Skin of body (tissue), 1 donor: ENCODE measurements at regions not wholly inside any gene's neighbourhood (a gene's known extent, or its start where the extent isn't known, plus 50 kb on each side); places are given as distances from the start of the nearest gene placed in this dataset.
"Not testable (repeated sequence)": the region's sequence is repeated elsewhere in the genome, so short reads cannot be mapped to it uniquely, and the experiment has no call there.

ENCODE experiments used
- DNase-seq: peaks from one replicate; lab custom pipeline; 2025; lab: John Stamatoyannopoulos, UW

DNA sequence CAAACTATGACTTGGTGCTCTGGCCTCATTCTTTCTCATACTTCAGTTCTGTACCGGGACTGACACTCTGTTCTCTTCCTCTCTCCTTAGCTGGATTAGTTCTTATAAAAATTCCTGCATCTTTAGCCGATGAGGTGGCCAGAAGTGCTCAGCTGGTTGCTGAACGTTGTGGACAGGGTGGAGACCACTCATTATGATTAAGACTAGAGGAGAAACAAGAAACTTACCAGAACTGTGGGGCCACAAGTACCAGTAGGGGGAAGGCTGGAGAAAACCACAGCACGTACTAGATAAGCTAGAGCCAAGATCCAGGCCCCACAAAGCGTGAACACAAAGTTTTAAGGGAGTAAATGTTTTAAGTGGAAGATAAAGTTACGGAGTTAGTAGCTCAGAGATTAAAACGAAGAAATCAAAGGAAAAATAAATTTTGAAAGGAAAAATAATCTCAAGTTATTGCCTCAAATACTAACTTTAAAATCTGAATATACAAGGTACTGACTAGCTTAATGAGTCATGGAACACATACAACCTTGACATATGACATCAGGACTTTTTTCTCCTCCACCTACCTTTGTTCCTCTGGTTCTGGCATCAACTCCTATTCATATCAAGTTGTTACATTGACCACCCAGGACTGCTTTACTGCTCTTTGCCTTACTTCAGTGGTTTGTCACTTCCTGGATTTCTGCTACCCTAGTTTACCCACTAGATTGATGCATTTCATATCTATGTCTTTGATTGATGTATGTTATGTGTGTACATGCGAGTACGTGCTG, 469.0 kb downstream of the TFEC start:
- no peak for DNase-seq

DNA sequence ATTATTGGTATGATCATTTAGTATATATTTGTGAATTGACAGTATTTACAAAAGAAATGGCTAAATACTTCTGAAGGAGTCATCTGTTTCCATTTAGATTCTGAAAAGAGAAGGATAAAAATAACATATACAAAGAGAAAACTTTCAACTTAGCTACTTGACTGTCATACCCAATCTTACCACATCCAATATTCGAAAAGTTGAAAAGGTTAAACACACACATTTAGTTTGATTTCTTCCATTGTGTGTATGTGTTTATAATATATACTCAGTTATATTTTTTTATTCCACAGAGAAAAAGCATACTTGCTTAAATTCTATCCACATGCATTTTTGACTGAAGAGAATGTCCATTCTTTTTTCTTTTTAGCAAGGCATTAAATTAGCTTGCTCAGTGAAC, 470.7 kb downstream of the TFEC start:
- no peak for DNase-seq

DNA sequence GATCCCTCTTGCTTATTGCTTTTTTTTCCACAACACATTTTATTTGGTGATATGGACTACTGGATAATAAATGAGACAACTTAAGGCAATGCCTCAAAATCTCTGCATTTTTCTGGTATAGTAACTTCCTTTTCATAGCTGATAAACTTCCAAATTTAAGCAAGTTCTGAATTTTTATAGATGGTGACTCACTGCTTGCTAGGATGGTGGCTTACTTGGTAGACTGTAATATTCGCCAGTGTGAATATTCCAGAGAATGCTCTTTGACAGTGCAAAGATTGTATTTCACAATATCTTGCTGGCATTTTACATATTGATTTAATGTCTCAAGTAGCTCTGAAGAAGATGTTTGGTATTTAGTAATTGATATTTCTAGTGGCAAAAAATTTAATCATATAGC, 472.4 kb downstream of the TFEC start:
- DNase-seq: no peak

DNA sequence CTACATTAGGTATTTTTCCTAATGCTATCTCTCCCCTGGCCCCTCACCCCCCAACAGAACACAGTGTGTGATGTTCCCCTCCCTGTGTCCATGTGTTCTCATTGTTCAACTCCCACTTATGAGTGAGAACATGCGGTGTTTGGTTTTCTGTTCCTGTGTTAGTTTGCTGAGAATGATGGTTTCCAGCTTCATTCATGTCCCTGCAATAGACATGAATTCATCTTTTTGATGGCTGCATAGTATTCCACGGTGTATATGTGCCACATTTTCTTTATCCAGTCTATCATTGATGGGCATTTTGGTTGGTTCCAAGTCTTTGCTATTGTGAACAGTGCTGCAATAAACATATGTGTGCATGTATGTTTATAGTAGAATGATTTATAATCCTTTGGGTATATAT, 473.3 kb downstream of the TFEC start:
- not testable (repeated sequence) for DNase-seq

DNA sequence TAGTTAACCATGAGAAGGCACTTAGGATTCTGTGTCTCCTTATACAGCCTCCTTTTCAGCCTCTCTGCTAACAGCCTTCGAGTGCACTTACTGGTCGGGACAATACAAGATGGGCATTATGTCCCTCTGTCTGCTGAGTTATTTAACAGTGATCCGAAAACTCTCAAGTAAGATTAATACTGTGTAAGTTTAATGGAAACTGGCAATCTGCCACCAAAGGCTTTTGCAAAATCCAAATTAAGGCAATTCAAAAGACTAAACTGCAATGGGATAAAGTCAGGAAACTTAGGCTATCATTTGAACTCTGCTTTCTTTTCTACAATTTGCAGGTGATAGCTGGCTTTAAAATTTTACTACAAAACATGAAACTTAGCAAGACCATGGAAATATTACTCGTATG, 477.8 kb downstream of the TFEC start:
- DNase-seq: no peak

DNA sequence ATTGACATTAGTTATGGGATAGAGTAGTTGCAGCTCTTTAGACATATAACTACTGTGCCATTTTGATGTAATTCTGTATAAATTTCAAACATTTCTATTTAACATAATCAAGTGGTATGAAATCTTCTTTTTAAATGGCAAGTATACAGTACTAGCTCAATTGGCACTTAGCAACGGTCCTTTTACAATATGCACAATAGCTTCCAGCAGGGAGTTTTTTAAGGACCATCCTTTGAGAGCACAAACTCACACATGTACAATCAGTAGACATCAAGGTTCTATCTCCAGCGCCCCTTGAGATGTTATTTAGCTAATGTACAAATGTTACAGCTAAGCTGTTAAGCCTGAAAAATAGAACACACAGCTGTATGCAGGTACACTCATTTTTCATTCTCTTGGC, 480.7 kb downstream of the TFEC start:
- DNase-seq: no peak

DNA sequence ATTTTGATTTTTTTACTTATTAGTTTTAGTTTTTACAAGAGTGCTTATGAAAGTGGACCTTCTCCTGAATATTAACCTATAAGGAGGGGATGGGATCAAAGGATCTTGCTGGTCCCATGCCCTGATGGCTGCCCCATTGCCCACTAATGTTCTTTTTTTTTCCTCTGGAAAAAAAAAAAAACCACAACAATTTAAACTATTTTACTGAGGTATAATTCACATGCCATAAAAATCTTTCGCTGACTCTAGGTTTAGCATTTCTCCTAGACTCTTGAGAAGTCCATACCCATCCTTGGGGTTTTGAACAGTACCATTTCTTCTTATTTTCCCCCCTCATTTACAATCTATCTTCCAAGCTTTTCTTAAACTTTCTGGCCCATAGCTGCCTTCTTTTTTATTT, 481.8 kb downstream of the TFEC start:
- no peak for DNase-seq

DNA sequence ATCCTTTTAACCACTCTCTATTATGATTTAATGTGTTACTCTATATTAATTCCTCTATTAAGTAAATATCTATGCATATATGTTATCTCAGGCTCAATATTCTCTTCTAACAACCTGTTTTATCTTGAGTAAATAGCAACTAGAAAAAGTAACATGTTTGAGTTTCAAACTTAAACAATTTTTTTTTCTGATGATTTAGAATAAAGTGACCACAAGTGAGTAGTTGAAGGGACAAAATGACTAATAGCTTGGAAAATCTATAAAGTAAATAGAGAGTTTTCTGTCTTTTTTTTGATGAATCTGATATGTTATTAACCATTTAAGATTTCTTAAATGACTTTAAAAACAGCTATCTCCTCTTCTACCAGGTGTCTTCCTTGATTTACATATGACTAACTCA, 483.8 kb downstream of the TFEC start:
- no peak for DNase-seq

DNA sequence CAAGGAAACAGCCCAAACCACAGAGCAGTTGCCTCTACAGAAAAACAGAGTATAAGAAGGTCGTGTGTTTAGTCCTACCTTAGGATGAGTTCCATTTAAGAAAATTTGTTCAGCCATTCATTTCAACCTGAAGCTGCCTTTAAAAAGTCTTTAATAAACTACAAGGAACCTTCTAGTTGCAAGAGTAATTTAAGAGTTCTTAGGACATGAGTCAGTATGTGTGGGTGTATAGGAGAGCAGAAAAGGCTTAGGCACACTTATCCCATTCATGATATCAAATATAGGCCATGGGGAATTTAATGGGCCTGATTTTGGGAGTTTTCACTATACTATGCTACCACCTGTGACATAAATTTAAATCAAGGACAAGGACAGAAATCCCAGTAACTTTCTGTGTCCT, 496.8 kb downstream of the TFEC start:
- no peak for DNase-seq

DNA sequence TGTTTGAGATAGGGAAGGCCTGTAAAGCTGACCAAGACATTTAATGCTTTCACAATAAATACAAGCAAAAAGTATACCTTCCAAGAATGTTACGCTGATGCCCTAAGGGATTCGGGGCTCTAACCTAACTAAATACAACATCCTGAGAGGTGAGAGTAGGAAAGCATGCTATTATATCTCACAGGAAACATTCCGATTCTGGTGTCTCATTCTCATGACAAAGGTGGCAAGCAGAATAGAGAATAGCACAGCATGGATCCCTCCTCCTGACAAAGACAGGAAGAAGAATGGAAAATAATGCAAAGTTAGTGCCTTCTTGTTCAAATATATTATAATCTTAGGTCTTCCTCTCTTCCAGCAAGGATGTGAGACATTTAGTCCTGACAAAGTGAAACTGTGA, 504.3 kb downstream of the TFEC start:
- DNase-seq: no peak

DNA sequence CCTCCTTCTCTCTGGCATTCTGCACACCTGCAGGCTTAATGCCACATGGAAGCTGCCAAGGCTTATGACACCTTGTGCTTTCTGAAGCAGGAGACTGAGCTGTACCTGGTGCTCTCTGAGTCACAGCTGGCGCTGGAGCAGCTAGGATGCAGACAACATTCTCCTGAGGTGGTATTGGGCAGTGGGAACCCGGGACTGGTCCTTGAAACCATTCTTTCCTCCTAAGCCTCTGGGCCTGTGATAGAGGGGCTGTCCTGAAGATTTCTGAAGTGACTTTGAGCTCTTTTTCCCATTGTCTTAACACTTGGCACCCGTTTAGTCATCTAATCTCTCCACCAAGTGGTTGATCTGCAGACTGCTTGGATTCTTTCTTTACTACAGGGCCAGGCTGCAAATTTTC, 508.4 kb downstream of the TFEC start:
- DNase-seq: no peak

DNA sequence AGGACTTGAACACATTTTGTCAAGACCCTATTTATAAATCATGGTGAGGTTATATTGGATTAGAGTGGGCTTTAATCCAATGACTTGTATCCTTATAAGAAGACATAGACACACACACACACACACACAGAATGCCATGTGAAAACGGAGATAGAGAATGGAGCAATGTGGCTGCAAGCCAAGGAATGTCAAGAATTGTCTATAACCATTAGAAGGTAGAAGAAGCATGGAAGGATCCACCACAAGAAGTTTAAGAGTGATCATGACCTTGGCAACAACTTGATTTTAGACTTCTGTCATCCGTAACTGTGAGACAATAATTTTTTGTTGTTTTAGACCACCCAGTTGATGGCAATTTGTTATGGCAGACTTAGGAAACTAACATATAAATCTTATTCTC, 514.2 kb downstream of the TFEC start:
- no peak for DNase-seq

DNA sequence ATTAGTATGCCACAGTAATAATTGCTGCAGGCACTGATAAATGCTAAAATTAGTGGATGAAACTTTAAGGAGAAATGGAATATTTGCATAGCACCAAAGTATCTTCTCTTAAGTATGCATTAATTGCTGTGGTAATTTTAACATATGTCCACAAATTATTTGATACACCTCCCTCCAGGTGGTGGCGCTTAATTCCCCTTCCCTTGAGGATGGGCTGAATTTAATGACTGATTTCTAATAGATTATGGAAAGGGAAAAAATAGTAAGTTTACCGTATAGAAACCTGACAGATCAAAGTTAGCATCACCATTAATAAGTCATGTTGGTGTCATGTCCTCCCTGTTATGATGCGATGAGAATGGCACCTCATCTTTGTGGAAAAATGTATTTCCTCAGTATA, 519.2 kb downstream of the TFEC start:
- DNase-seq: no peak

DNA sequence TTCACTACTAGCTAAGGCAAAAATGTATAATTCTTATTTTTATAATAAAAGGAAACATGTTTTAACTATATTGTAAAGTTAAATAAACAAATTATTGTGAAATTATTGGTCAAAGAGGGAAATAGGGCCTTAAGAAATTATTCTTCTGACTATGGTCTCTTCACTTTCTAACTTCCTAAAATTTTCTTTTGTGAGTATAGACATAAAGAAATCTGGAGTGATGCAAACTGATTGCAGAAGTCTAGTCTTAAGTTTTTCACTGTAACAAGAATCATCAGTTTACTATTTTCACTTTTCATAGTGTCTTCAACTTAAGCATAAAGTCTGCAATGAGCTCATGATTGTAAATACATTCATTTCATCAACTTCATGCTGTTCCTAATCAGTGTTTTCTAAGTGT, 525.4 kb downstream of the TFEC start:
- DNase-seq: no peak

DNA sequence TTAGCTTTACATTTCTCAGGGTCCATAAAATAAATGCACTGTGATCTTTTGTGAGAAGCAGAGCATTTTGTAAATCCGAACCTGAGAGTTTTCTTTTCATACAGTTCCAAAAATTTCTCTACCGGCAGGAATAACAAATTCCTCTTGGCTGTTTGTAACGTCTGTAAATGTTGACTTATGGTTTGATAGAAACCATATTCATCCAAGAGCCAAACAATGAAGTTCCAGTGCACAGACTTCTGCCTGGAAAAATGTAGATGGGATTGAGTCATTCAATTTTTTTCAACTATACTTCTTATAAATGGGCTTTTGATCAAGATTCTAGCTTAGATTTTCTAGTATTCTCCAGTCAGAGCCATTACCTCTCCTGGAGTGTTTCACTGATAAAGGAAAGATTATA, 530.6 kb downstream of the TFEC start:
- DNase-seq: no peak

DNA sequence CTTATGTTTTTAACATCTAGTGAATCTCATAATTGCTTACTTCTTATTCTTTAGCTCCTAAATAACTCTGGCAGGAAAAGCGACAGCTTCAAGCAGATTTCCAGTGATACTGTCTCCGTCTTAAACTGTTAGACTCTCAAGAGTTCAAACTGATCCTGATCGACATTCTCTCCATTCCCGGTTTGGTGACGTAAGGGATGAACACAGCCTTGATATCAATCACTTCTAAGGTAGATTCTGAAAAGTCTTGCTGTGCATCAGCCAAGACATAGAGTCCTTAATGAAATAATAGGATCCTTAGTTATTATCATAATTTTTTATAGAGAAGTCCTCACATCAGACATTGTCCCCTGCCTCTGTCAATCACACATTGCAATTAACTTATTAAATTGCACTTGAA, 534.6 kb downstream of the TFEC start:
- DNase-seq: no peak

DNA sequence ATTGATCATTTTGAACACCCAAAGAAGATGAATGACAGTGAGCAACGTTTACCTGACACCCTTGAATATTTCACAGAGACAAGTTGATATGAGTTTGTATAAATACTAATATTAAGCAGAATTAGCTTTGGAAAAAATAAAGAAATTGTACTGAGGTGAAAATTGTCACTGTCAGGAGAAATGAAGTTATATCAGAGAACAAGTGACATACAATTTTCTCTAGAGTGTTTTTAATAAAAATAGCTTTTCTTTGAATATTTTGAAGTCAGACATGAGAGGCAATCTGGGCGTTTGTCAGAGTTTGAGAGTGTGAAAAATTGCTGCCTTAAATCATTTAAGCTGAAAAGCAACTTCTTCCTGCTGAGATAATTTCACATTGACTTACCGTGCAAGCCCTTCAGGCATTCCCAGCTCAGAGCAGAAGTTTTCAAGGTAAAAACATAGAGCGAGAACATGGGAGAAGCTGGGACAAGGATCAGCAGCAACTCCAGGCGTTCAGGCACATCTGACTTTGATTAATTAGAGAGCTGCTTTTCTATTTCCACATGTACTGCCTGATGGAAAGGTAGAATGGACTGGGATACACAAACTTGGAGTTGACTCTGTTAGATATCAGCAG, 535.9 kb downstream of the TFEC start:
- no peak for DNase-seq

DNA sequence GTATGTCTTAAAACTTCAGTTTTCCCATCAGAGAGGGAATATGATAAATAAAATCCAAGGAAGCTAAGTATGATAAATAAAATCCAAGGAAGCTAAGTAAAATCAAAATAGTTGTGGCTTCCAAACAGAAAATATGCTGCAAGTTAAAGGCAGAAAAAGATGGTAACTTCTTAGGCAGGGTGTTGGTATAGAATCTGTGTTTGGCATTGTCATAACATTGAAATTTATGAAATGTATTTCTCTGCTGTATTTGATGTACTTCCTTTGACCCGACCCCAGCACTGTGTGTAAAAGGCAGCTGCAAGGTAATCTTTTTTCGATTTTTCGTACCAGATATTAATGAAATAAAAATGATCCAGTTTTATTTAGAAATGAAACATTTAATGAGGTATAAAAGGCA, 537.2 kb downstream of the TFEC start:
- DNase-seq: no peak

DNA sequence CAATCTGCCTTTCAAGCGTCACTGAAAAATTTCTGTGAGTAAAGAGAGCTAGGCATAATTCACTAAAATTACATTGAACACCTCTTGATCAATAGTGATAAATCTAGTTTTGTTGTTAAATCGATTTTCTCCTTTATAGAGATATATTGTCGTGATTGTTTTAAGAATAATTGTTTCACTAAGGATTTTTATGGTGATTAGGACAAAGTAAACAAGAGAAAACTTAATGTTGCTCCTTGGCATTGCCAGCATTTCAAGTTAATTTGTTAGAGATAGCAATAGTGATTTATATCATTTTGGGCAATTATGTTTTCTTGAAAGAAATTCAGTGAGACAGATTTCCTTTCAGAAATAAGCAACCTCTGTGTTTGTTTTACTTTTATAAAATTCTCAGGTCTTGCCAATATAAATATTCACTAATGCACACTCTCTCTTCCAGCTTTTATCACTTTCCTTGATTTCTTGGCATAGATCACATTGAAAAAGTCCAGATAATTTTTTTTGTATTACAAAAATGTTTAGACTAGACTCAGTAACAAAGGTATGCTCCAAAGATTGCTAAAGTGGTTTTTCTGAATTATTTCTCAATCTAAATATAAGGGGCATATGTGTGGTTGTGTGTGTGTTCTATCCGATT, 538.7 kb downstream of the TFEC start:
- no peak for DNase-seq

DNA sequence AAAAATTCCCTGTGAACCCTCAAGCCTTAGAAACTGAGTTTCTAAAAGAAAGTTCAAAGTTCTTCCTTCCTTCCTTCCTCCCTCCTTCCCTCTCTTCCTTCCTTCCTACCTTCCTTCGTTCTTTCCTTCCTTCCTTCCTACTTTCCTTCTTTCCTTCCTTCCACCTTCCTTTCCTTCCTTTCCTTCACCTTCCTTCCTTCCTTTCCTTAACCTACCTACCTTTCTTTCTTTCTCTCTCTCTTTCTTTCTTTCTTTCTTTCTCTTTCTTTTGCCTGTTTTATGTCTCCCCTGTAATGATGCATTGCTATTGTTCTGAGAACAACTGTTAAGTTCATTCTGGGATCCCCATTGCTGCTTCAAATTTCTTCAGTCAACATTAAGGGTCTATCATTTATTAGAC, 551.1 kb downstream of the TFEC start:
- DNase-seq: no peak

DNA sequence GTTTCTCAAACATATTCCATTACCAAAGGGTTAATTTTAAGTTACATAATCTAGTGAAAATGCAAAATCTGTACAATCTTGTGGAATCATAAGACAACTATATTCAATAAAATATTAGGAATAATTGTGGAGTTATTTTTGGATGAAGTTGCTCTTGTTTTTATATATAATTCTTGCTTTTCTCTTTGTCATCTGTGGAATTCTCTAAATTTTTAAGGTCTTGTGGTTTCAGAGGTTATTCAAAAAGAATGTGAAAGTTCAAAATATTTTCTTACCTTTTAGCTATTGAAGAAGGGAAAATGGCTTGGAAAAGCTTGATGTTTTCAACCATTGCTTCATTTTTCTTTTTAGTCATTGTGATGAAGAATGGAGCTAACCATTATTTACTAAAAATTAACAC, 552.1 kb downstream of the TFEC start:
- no peak for DNase-seq

DNA sequence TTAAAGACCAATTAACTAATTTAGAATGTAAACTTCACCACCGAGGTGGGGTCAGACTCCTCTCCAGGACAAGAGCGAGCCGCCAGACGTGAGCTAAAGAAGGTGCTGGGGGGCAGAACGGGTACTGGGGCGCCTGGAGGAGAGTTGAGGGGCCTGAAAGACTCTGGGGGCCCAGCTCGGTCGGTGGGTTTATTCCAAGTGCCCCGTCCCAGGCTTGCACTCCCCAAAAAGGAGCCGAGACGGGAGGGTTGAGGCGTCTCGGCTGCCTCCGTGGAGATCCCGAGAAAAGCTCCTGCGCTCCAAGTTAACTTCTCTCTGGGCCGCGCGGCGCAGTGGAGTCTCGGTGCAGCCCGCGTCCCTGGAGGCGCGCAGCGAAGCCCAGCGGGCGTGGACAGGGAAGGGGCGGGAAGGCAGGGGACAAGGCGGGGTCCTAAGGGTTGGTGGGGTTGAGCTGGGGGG, 553.3 kb downstream of the TFEC start:
- no peak for DNase-seq

DNA sequence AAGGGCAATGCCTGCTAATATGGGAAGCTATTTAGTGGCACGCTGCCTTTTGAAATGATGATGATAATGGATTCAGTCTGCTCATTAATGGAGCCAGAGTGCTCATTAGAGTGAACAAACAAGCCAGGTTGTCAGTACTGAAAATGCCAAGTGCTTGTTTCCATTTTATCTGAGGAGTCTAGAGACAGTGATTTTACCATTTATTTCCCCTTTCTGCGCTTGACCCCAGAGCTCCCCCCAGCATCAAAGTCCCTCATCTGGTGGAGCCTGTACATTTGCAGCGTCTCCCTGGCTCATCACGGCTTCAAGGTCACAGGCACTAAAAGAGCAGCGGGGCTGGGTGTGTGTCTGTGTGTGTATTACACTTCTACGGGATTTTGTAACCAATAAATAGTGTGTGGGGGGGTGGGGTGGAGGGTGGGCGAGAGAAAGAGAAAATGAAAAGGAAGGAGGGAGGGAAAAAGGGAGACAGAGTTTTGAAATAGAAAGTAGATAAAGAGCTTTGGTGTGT, 553.8 kb downstream of the TFEC start:
- peak; percentile 3 for DNase-seq
